Keratinocyte (primary cell): ENCODE measurements at regions not wholly inside any gene's neighbourhood (a gene's known extent, or its start where the extent isn't known, plus 50 kb on each side); places are given as distances from the start of the nearest gene placed in this dataset.

ENCODE experiments used
- DNase-seq: peaks from one replicate; pipeline ENCODE4 v3.0.0-alpha.2; 2011; ENCODE audit warnings: low read depth, missing footprints, low spot score
- FAIRE-seq: peaks from 2 replicates; lab custom pipeline; 2011; peaks lifted over from hg19 to GRCh38; lab: Jason Lieb, UNC
- H2AFZ ChIP-seq: 2 replicates; pipeline ENCODE4 v1.6.0; 2012; ENCODE audit warnings: low read length, control low read depth, inconsistent platforms; ENCODE audit not compliant: control insufficient read depth
- H3K27ac ChIP-seq: 2 replicates; pipeline ENCODE4 v1.5.1; 2011; ENCODE audit warnings: low read length; ENCODE audit not compliant: control insufficient read depth, insufficient read depth
- H3K27me3 ChIP-seq: 3 replicates; pipeline ENCODE4 v1.6.0; 2011; ENCODE audit warnings: low read length; ENCODE audit not compliant: control insufficient read depth, insufficient read depth; ENCODE audit errors: extremely low read depth
- H3K36me3 ChIP-seq, 2 experiments: 2 replicates in 1 of 2; 3 replicates in 1 of 2; pipeline ENCODE4 v1.5.1; 2011; ENCODE audit warnings: low read length in 2 of 2, mild to moderate bottlenecking in 1 of 2; ENCODE audit not compliant: control insufficient read depth in 2 of 2, insufficient read depth in 2 of 2; ENCODE audit errors: extremely low read depth in 1 of 2
- H3K4me1 ChIP-seq: 3 replicates; pipeline ENCODE4 v1.5.1; 2011; ENCODE audit warnings: low read length; ENCODE audit not compliant: control insufficient read depth, insufficient read depth; ENCODE audit errors: extremely low read depth
- H3K4me2 ChIP-seq: 3 replicates; pipeline ENCODE4 v1.6.0; 2011; ENCODE audit warnings: low read depth, low read length; ENCODE audit not compliant: control insufficient read depth, insufficient read depth; ENCODE audit errors: extremely low read depth
- H3K4me3 ChIP-seq, 3 experiments: fragments of 200-600 bp in 1 of 3; sonication (generic) in 1 of 3; 2 replicates in 2 of 3; 3 replicates in 1 of 3; pipeline ENCODE4 v1.5.1; 2011 to 2016; ENCODE audit warnings: low read length in 3 of 3, mild to moderate bottlenecking in 3 of 3, control low read depth in 2 of 3, inconsistent platforms in 1 of 3, low read depth in 1 of 3, mixed read lengths in 1 of 3, mixed run types in 1 of 3, moderate library complexity in 1 of 3; ENCODE audit not compliant: control insufficient read depth in 2 of 3, insufficient read depth in 2 of 3; ENCODE audit errors: extremely low read depth in 1 of 3
- H3K79me2 ChIP-seq: 2 replicates; pipeline ENCODE4 v1.6.0; 2012; ENCODE audit warnings: low read length; ENCODE audit not compliant: control insufficient read depth, insufficient read depth
- H3K9ac ChIP-seq: 3 replicates; pipeline ENCODE4 v1.6.0; 2011; ENCODE audit warnings: low read length; ENCODE audit not compliant: control insufficient read depth, insufficient read depth; ENCODE audit errors: extremely low read depth
- H3K9me1 ChIP-seq: 3 replicates; pipeline ENCODE4 v1.6.0; 2011; ENCODE audit warnings: low read length; ENCODE audit not compliant: control insufficient read depth, insufficient read depth; ENCODE audit errors: extremely low read depth
- H3K9me3 ChIP-seq: 2 replicates; pipeline ENCODE4 v1.5.1; 2012; ENCODE audit warnings: low read depth, low read length; ENCODE audit not compliant: control insufficient read depth
- H4K20me1 ChIP-seq: 3 replicates; pipeline ENCODE4 v1.6.0; 2011; ENCODE audit warnings: low read length; ENCODE audit not compliant: control insufficient read depth, insufficient read depth; ENCODE audit errors: extremely low read depth
- CTCF ChIP-seq, 3 experiments: IDR thresholded peaks in 1 of 3; conservative IDR thresholded peaks in 1 of 3; optimal IDR thresholded peaks in 1 of 3; 2 replicates in 2 of 3; 3 replicates in 1 of 3; pipeline versions ENCODE3 to v1.5.1; 2011; ENCODE audit warnings: low read length in 3 of 3, mild to moderate bottlenecking in 3 of 3, moderate library complexity in 2 of 3, control low read depth in 1 of 3, inconsistent platforms in 1 of 3; ENCODE audit not compliant: insufficient read depth in 2 of 3; ENCODE audit errors: extremely low read depth in 1 of 3
- EZH2 ChIP-seq: IDR thresholded peaks from one replicate; pipeline ENCODE4 v1.6.1; 2012; ENCODE audit warnings: inconsistent platforms, mild to moderate bottlenecking, low read length, moderate library complexity
- dilution Hi-C: fragments of 300-500 bp; cut with MboI; formaldehyde crosslinking; loops from one replicate; pipeline ENCODE4 v1.7.0; 2020; ENCODE audit warnings: low sequenced_read_pairs; ENCODE audit not compliant: extremely low pct_ligation_motif_present

GRCh38 chr6:1068068-1068467 is 243.8 kb upstream of the FOXQ1 start:
- no peaks in the 10 kb centered on the region for H3K9me1 ChIP-seq
- no peak for DNase-seq
- H3K9ac ChIP-seq: no peak overlapping the region
- H3K4me2 ChIP-seq: no peak overlapping the region
- dilution Hi-C loops: no loop called here
- H3K4me1 ChIP-seq: no peaks in the 10 kb centered on the region
- H3K4me3 ChIP-seq: no peak overlapping the region
- TF ChIP-seq CTCF (optimal IDR thresholded peaks at IDR 0.05 in 1 of 3, IDR thresholded peaks at IDR 0.05 in 1 of 3, conservative IDR thresholded peaks at IDR 0.05 in 1 of 3; ENCODE audit: extremely low read depth in 1 of 3, insufficient read depth in 2 of 3, low read length in 3 of 3) (no peak), EZH2 (no peak)
- H2AFZ ChIP-seq: no peak overlapping the region
- no peaks in the 10 kb centered on the region for H4K20me1 ChIP-seq
- no peak for FAIRE-seq
- no peaks in the 10 kb centered on the region for H3K79me2 ChIP-seq
- H3K9me3 ChIP-seq: no peaks in the 10 kb centered on the region
- H3K36me3 ChIP-seq: no peaks in the 10 kb centered on the region
- H3K27me3 ChIP-seq: no peaks in the 10 kb centered on the region
- H3K27ac ChIP-seq: no peak overlapping the region

GRCh38 chr6:1067346-1067745 is 244.6 kb upstream of the FOXQ1 start:
- FAIRE-seq: no peak
- Histone ChIP-seq H3K27me3 (no peaks in the 10 kb centered on the region), H3K4me1 (no peaks in the 10 kb centered on the region), H3K9me1 (no peaks in the 10 kb centered on the region), H3K9me3 (no peaks in the 10 kb centered on the region), H3K9ac (no peak overlapping the region), H3K79me2 (no peaks in the 10 kb centered on the region), H3K36me3 (no peaks in the 10 kb centered on the region), H3K4me3 (no peak overlapping the region), H2AFZ (no peak overlapping the region), H3K4me2 (no peak overlapping the region), H4K20me1 (no peaks in the 10 kb centered on the region), H3K27ac (no peak overlapping the region)
- dilution Hi-C loops: no loop called here
- DNase-seq: no peak
- no peak for TF ChIP-seq CTCF (optimal IDR thresholded peaks at IDR 0.05 in 1 of 3, IDR thresholded peaks at IDR 0.05 in 1 of 3, conservative IDR thresholded peaks at IDR 0.05 in 1 of 3; ENCODE audit: extremely low read depth in 1 of 3, insufficient read depth in 2 of 3, low read length in 3 of 3)
- no peak for TF ChIP-seq EZH2
